H1 (cell line): ENCODE measurements at regions not wholly inside any gene's neighbourhood (a gene's known extent, or its start where the extent isn't known, plus 50 kb on each side); places are given as distances from the start of the nearest gene placed in this dataset.

Experiments used
- CTCF ChIA-PET: fragments of 300-600 bp; sonication (Branson Sonifier 250); formaldehyde crosslinking; loops from one replicate; lab custom pipeline; 2021; ENCODE audit not compliant: partially characterized antibody; lab: Charles Lee
- POLR2A ChIA-PET: fragments of 300-600 bp; sonication (Branson Sonifier 250); formaldehyde crosslinking; loops from one replicate; lab custom pipeline; 2021; ENCODE audit warnings: inconsistent platforms; ENCODE audit not compliant: partially characterized antibody; lab: Charles Lee
- DNase-seq, 2 experiments: peaks; one replicate each; pipeline versions ENCODE4 v3.0.0 to v3.0.0-alpha.2; 2010 to 2022; ENCODE audit warnings: low spot score in 2 of 2, low read depth in 1 of 2, mixed read lengths in 1 of 2
- FAIRE-seq: peaks from 2 replicates; lab custom pipeline; 2011; peaks lifted over from hg19 to GRCh38; lab: Jason Lieb, UNC
- H2AFZ ChIP-seq: 2 replicates; pipeline ENCODE4 v1.8.1; 2012; ENCODE audit warnings: low read length, inconsistent platforms
- H2AK5ac ChIP-seq: 2 replicates; pipeline ENCODE4 v1.6.1; 2013; ENCODE audit warnings: low read depth, low read length
- H2BK120ac ChIP-seq: replicated peaks from 2 replicates; pipeline ENCODE3; 2013; ENCODE audit warnings: low read depth, low read length, inconsistent platforms
- H2BK12ac ChIP-seq: 2 replicates; pipeline ENCODE4 v1.6.1; 2013; ENCODE audit warnings: low read depth, low read length
- H2BK15ac ChIP-seq: 2 replicates; pipeline ENCODE4 v1.6.1; 2013; ENCODE audit warnings: low read length
- H2BK20ac ChIP-seq: 2 replicates; pipeline ENCODE4 v1.6.1; 2013; ENCODE audit warnings: low read length
- H2BK5ac ChIP-seq: 2 replicates; pipeline ENCODE4 v1.6.1; 2013; ENCODE audit warnings: low read depth, low read length
- H3K14ac ChIP-seq: 2 replicates; pipeline ENCODE4 v1.6.1; 2013; ENCODE audit warnings: inconsistent platforms; ENCODE audit not compliant: insufficient read length
- H3K18ac ChIP-seq: 2 replicates; pipeline ENCODE4 v1.6.1; 2013; ENCODE audit warnings: low read length; ENCODE audit errors: extremely low read depth
- H3K23ac ChIP-seq: 2 replicates; pipeline ENCODE4 v1.6.1; 2013; ENCODE audit warnings: inconsistent platforms; ENCODE audit not compliant: insufficient read length
- H3K23me2 ChIP-seq: 2 replicates; pipeline ENCODE4 v1.6.1; 2013; ENCODE audit warnings: low read depth, low read length
- H3K27ac ChIP-seq: 2 replicates; pipeline ENCODE4 v1.6.1; 2011; ENCODE audit warnings: low read depth, low read length, inconsistent platforms
- H3K27me3 ChIP-seq, 4 experiments: replicated peaks in 1 of 4; 1 replicate in 1 of 4; 2 replicates in 3 of 4; pipeline versions ENCODE4 v1.6.1 to v1.8.1; 2011 to 2013; ENCODE audit warnings: low read length in 3 of 4, mild to moderate bottlenecking in 3 of 4, inconsistent platforms in 2 of 4, mixed read lengths in 2 of 4, moderate library complexity in 1 of 4; ENCODE audit not compliant: control insufficient read depth in 3 of 4, insufficient read depth in 3 of 4; ENCODE audit errors: extremely low read depth in 1 of 4
- H3K36me3 ChIP-seq, 4 experiments: 2 replicates each; pipeline versions ENCODE4 v1.6.1 to v1.8.1; 2011 to 2013; ENCODE audit warnings: mild to moderate bottlenecking in 4 of 4, low read length in 3 of 4, moderate library complexity in 2 of 4, control low read depth in 1 of 4, inconsistent platforms in 1 of 4; ENCODE audit not compliant: insufficient read depth in 4 of 4, control insufficient read depth in 2 of 4
- H3K4ac ChIP-seq: replicated peaks from 2 replicates; pipeline ENCODE3; 2013; ENCODE audit warnings: low read length, low read depth, mixed read lengths, inconsistent platforms; ENCODE audit not compliant: insufficient read length
- H3K4me1 ChIP-seq, 4 experiments: replicated peaks in 1 of 4; 1 replicate in 1 of 4; 2 replicates in 3 of 4; pipeline versions ENCODE4 v1.6.1 to v1.8.1; 2011 to 2013; ENCODE audit warnings: low read length in 3 of 4, inconsistent platforms in 2 of 4, mixed read lengths in 1 of 4; ENCODE audit not compliant: insufficient read depth in 4 of 4, control insufficient read depth in 3 of 4
- H3K4me2 ChIP-seq, 2 experiments: 2 replicates each; pipeline versions ENCODE4 v1.6.1 to v1.8.1; 2011 to 2013; ENCODE audit warnings: low read depth in 2 of 2, low read length in 2 of 2, control low read depth in 1 of 2, inconsistent platforms in 1 of 2, mild to moderate bottlenecking in 1 of 2; ENCODE audit not compliant: insufficient read depth in 1 of 2
- H3K4me3 ChIP-seq, 4 experiments: fragments of 200-600, 300-600 bp in 1 of 4; sonication (generic), shearing (Covaris generic), sonication (Bioruptor Twin) in 1 of 4; 2 replicates each; pipeline versions ENCODE4 v1.5.1 to v1.8.1; 2011 to 2016; ENCODE audit warnings: low read length in 4 of 4, low read depth in 3 of 4, control low read depth in 2 of 4, inconsistent platforms in 2 of 4, mild to moderate bottlenecking in 2 of 4, mixed read lengths in 1 of 4, moderate library complexity in 1 of 4; ENCODE audit not compliant: insufficient read depth in 2 of 4; ENCODE audit errors: extremely low read depth in 1 of 4
- H3K56ac ChIP-seq: replicated peaks from 2 replicates; pipeline ENCODE3; 2013; ENCODE audit warnings: low read depth, mild to moderate bottlenecking, mixed read lengths, low read length, inconsistent platforms; ENCODE audit not compliant: insufficient read length
- H3K79me1 ChIP-seq: 2 replicates; pipeline ENCODE4 v1.6.1; 2013; ENCODE audit warnings: low read depth, low read length, control low read depth
- H3K79me2 ChIP-seq, 2 experiments: 2 replicates each; pipeline versions ENCODE4 v1.6.1 to v1.8.1; 2012 to 2013; ENCODE audit warnings: low read length in 2 of 2, mild to moderate bottlenecking in 2 of 2, inconsistent platforms in 1 of 2; ENCODE audit not compliant: insufficient read depth in 2 of 2, control insufficient read depth in 1 of 2
- H3K9ac ChIP-seq, 4 experiments: replicated peaks in 1 of 4; 1 replicate in 1 of 4; 2 replicates in 3 of 4; pipeline versions ENCODE4 v1.6.1 to v1.8.1; 2011 to 2013; ENCODE audit warnings: low read depth in 3 of 4, low read length in 3 of 4, control low read depth in 2 of 4, mild to moderate bottlenecking in 2 of 4, moderate library complexity in 2 of 4, inconsistent platforms in 1 of 4; ENCODE audit errors: extremely low read depth in 1 of 4
- H3K9me3 ChIP-seq, 2 experiments: 2 replicates each; pipeline versions ENCODE4 v1.6.1 to v1.8.1; 2012 to 2013; ENCODE audit warnings: mild to moderate bottlenecking in 2 of 2, moderate library complexity in 2 of 2, control low read depth in 1 of 2, inconsistent platforms in 1 of 2, low read depth in 1 of 2, low read length in 1 of 2, mixed read lengths in 1 of 2; ENCODE audit not compliant: insufficient read depth in 2 of 2
- H4K20me1 ChIP-seq, 2 experiments: replicated peaks in 1 of 2; 2 replicates each; pipeline versions ENCODE3 to v1.8.1; 2011 to 2013; ENCODE audit warnings: inconsistent platforms in 2 of 2, low read length in 2 of 2, mild to moderate bottlenecking in 1 of 2; ENCODE audit not compliant: insufficient read depth in 2 of 2, control insufficient read depth in 1 of 2
- H4K5ac ChIP-seq: 2 replicates; pipeline ENCODE4 v1.6.1; 2013; ENCODE audit warnings: low read length, low read depth, mixed read lengths, inconsistent platforms; ENCODE audit not compliant: insufficient read length
- H4K8ac ChIP-seq: 2 replicates; pipeline ENCODE4 v1.8.0; 2013; ENCODE audit warnings: mild to moderate bottlenecking, moderate library complexity, low read length, inconsistent platforms; ENCODE audit not compliant: insufficient read depth; ENCODE audit errors: extremely low read depth
- H4K91ac ChIP-seq: replicated peaks from 2 replicates; pipeline ENCODE3; 2013; ENCODE audit warnings: low read length, mixed read lengths, inconsistent platforms; ENCODE audit not compliant: insufficient read length
- ATF3 ChIP-seq: IDR thresholded peaks from 2 replicates; pipeline ENCODE4 v1.6.1; 2011; ENCODE audit warnings: low read depth, mild to moderate bottlenecking, low read length; ENCODE audit not compliant: insufficient read depth
- BACH1 ChIP-seq: IDR thresholded peaks from 2 replicates; pipeline ENCODE4 v1.6.1; 2012; ENCODE audit warnings: low read length, improper control_type of control experiment
- EZH2 ChIP-seq: fragments of 200-600 bp; sonication (generic); IDR thresholded peaks from 2 replicates; pipeline ENCODE4 v1.7.1; 2012; ENCODE audit warnings: low read depth, mild to moderate bottlenecking, moderate library complexity, low read length, inconsistent platforms; ENCODE audit not compliant: severe bottlenecking
- POLR2A ChIP-seq, 2 experiments: IDR thresholded peaks; 1 replicate in 1 of 2; 2 replicates in 1 of 2; pipeline ENCODE4 v1.6.1; 2011; ENCODE audit warnings: low read depth in 2 of 2, low read length in 2 of 2, mild to moderate bottlenecking in 2 of 2; ENCODE audit errors: control extremely low read depth in 1 of 2
- SP1 ChIP-seq: IDR thresholded peaks from 2 replicates; pipeline ENCODE4 v1.6.1; 2011; ENCODE audit warnings: low read depth, low read length
- SRF ChIP-seq: IDR thresholded peaks from 2 replicates; pipeline ENCODE4 v1.6.1; 2011; ENCODE audit warnings: mild to moderate bottlenecking, low read depth, low read length, moderate library complexity
- USF2 ChIP-seq: IDR thresholded peaks from 2 replicates; pipeline ENCODE4 v1.6.1; 2011; ENCODE audit warnings: low read length, improper control_type of control experiment
- YY1 ChIP-seq: IDR thresholded peaks from 2 replicates; pipeline ENCODE4 v1.6.1; 2011; ENCODE audit warnings: low read depth, mild to moderate bottlenecking, low read length
- ZNF274 ChIP-seq: IDR thresholded peaks from 2 replicates; pipeline ENCODE4 v1.7.0; 2012; ENCODE audit warnings: low read length, borderline replicate concordance; ENCODE audit errors: extremely low read depth
- WGBS, 2 experiments: shearing (Covaris generic) in 1 of 2; methylation state at CpG; one replicate each; pipeline versions ENCODE4 v1.1.6 to v1.1.7; 2013 to 2015; ENCODE audit warnings: low lambda C conversion rate in 2 of 2, mixed read lengths in 2 of 2, inconsistent platforms in 1 of 2, low coverage in 1 of 2, missing lambda C conversion rate in 1 of 2; ENCODE audit not compliant: insufficient replicate concordance in 2 of 2, insufficient coverage in 1 of 2, insufficient read length in 1 of 2; ENCODE audit errors: extremely low coverage in 1 of 2, missing lambda C conversion rate in 1 of 2; 5-methylcytosine and 5-hydroxymethylcytosine counted together

- no peaks in the 10 kb centered on the region for H3K27me3 ChIP-seq
- H2BK12ac ChIP-seq = no peak overlapping the region
- no peak overlapping the region for H2AK5ac ChIP-seq
- H3K36me3 ChIP-seq = no peaks in the 10 kb centered on the region
- TF ChIP-seq BACH1 = no peak
- TF ChIP-seq ATF3 = no peak
- no peak for TF ChIP-seq YY1
- no peak for TF ChIP-seq EZH2
- no peak for TF ChIP-seq SRF
- no peak for TF ChIP-seq USF2
- no peak for TF ChIP-seq POLR2A (IDR thresholded peaks at IDR 0.05; ENCODE audit: control extremely low read depth in 1 of 2, low read depth in 2 of 2, low read length in 2 of 2)
- no peak for TF ChIP-seq SP1
- no peak for TF ChIP-seq ZNF274
- FAIRE-seq (no peak), DNase-seq (no peak)
- POLR2A ChIA-PET = no interaction called here
- no peak overlapping the region for H2BK120ac ChIP-seq
- no peak overlapping the region for H2AFZ ChIP-seq
- H3K4me1 ChIP-seq = no peaks in the 10 kb centered on the region
- H3K79me1 ChIP-seq = no peaks in the 10 kb centered on the region
- H2BK15ac ChIP-seq = no peak overlapping the region
- no peak overlapping the region for H3K56ac ChIP-seq
- H3K27ac ChIP-seq = no peak overlapping the region
- no peak overlapping the region for H3K14ac ChIP-seq
- H3K9ac ChIP-seq = no peak overlapping the region
- H3K4ac ChIP-seq = no peak overlapping the region
- H3K18ac ChIP-seq = no peak overlapping the region
- H3K23ac ChIP-seq = no peak overlapping the region
- H3K4me3 ChIP-seq = no peak overlapping the region
- H4K8ac ChIP-seq = no peak overlapping the region
- H2BK5ac ChIP-seq = no peak overlapping the region
- no peaks in the 10 kb centered on the region for H3K23me2 ChIP-seq
- H3K4me2 ChIP-seq = no peak overlapping the region
- H4K20me1 ChIP-seq = no peaks in the 10 kb centered on the region
- CTCF ChIA-PET = no interaction called here
- no peak overlapping the region for H4K5ac ChIP-seq
- no peak overlapping the region for H4K91ac ChIP-seq
- H3K9me3 ChIP-seq = peaks cover 1 to 2% of the 10 kb centered on the region in 2 experiments
- no peak overlapping the region for H2BK20ac ChIP-seq
- no peaks in the 10 kb centered on the region for H3K79me2 ChIP-seq
- 77% methylated on average over 4 of the region's 4 CpGs; no CpG with 5 or more reads in 1 of the 2 experiments for WGBS, 2 experiments
Observed at GRCh38 chr4:125781651-125782050, 466.9 kb downstream of the FAT4 start.
